ENCODE measurements at regions not wholly inside any gene's neighbourhood (a gene's known extent, or its start where the extent isn't known, plus 50 kb on each side); places are given as distances from the start of the nearest gene placed in this dataset.

- Histone ChIP-seq H3K27ac (ENCODE audit: low read depth in 1 of 2, low read length in 2 of 2) (no peak overlapping the region), H3K4me1 (ENCODE audit: control insufficient read depth in 4 of 4, insufficient read depth in 4 of 4, low read length in 3 of 4) (no peaks in the 10 kb centered on the region), H3K4me3 (ENCODE audit: low read depth in 1 of 3, low read length in 3 of 3) (no peak overlapping the region), H3K27me3 (ENCODE audit: control insufficient read depth in 4 of 4, insufficient read depth in 4 of 4, low read length in 3 of 4) (peaks cover 0 to 4% (median 2%) of the 10 kb centered on the region in 4 donors), H3K9me3 (ENCODE audit: control insufficient read depth in 4 of 4, low read length in 3 of 4) (no peaks in the 10 kb centered on the region), H3K36me3 (ENCODE audit: control insufficient read depth in 4 of 4, insufficient read depth in 3 of 4, low read depth in 1 of 4, low read length in 3 of 4) (no peaks in the 10 kb centered on the region), H3K9ac (ENCODE audit: low read depth in 1 of 2, low read length in 2 of 2) (no peak overlapping the region)
- WGBS: 52% methylated on average over 5 of the region's 5 CpGs
- no peak for DNase-seq (ENCODE audit: low spot score)
- TF ChIP-seq NR2F2 (IDR thresholded peaks at IDR 0.05) (no peak), RXRA (IDR thresholded peaks at IDR 0.05) (no peak), REST (IDR thresholded peaks at IDR 0.05) (no peak), ATF3 (IDR thresholded peaks at IDR 0.05) (no peak), HNF4A (conservative IDR thresholded peaks at IDR 0.05) (no peak), SP1 (IDR thresholded peaks at IDR 0.05) (no peak), GABPA (IDR thresholded peaks at IDR 0.05 in 1 of 2, conservative IDR thresholded peaks at IDR 0.05 in 1 of 2) (no peak), ZBTB33 (IDR thresholded peaks at IDR 0.05) (no peak), TAF1 (conservative IDR thresholded peaks at IDR 0.05) (no peak), RAD21 (IDR thresholded peaks at IDR 0.05) (no peak), MAX (IDR thresholded peaks at IDR 0.05) (no peak), HNF4G (IDR thresholded peaks at IDR 0.05) (no peak), FOXA1 (IDR thresholded peaks at IDR 0.05) (no peak), JUND (IDR thresholded peaks at IDR 0.05) (no peak), YY1 (IDR thresholded peaks at IDR 0.05) (no peak), EGR1 (IDR thresholded peaks at IDR 0.05; ENCODE audit: low read depth in 2 of 2) (no peak), FOXA2 (IDR thresholded peaks at IDR 0.05) (no peak), CTCF (IDR thresholded peaks at IDR 0.05; ENCODE audit: low read depth, low read length, missing input control) (no peak)
These were observed 236.7 kb downstream of the B3GLCT start for GRCh38 chr13:31436478-31436877.
